GM20000 (cell line): ENCODE measurements at regions not wholly inside any gene's neighbourhood (a gene's known extent, or its start where the extent isn't known, plus 50 kb on each side); places are given as distances from the start of the nearest gene placed in this dataset.

ENCODE experiments used
- DNase-seq: peaks from one replicate; pipeline ENCODE4 v3.0.0; 2012; ENCODE audit warnings: low spot score
- CTCF ChIP-seq: IDR thresholded peaks from 2 replicates; pipeline ENCODE4 v1.5.1; 2012; ENCODE audit warnings: mild to moderate bottlenecking, control low read depth; ENCODE audit errors: extremely low read depth, missing control alignments

GRCh38 chr4:57234252-57234775, 124.1 kb upstream of the IGFBP7 start:
- TF ChIP-seq CTCF = no peak

GRCh38 chr4:57233386-57233785, 123.2 kb upstream of the IGFBP7 start:
- TF ChIP-seq CTCF = no peak
- DNase-seq = no peak

More at GRCh38 chr4:57234252-57234775, 124.1 kb upstream of the IGFBP7 start:
- no peak for DNase-seq

GRCh38 chr4:57231781-57232180, 121.6 kb upstream of the IGFBP7 start:
- DNase-seq = no peak
- TF ChIP-seq CTCF = no peak

GRCh38 chr4:57220734-57221133, 110.5 kb upstream of the IGFBP7 start:
- no peak for DNase-seq
- no peak for TF ChIP-seq CTCF

GRCh38 chr4:57220172-57220571, 110.0 kb upstream of the IGFBP7 start:
- no peak for TF ChIP-seq CTCF
- no peak for DNase-seq

GRCh38 chr4:57219431-57219830, 109.2 kb upstream of the IGFBP7 start:
- TF ChIP-seq CTCF = no peak
- DNase-seq = no peak

- no peak for TF ChIP-seq CTCF
- DNase-seq = no peak
Observed at GRCh38 chr4:57214654-57215411, 104.6 kb upstream of the IGFBP7 start.
